Activated naive CD4-positive, alpha-beta T cell treated with anti-CD3 and anti-CD28 coated beads, Interleukin-2, amount 50 U/mL, for 24 hours (primary cell): ENCODE measurements at regions not wholly inside any gene's neighbourhood (a gene's known extent, or its start where the extent isn't known, plus 50 kb on each side); places are given as distances from the start of the nearest gene placed in this dataset.
A peak's percentile ranks its signal among the peaks of the same experiment; 100 is the strongest.

ENCODE experiments used
- H3K27ac Mint-ChIP-seq: one replicate; pipeline ENCODE4 v1.8.0; 2021; ENCODE audit warnings: mild to moderate bottlenecking, mixed read lengths
- H3K27me3 Mint-ChIP-seq: one replicate; pipeline ENCODE4 v1.8.0; 2021; ENCODE audit warnings: mixed read lengths
- H3K36me3 Mint-ChIP-seq: one replicate; pipeline ENCODE4 v1.8.0; 2021; ENCODE audit warnings: mixed read lengths
- H3K4me1 Mint-ChIP-seq: one replicate; pipeline ENCODE4 v1.8.0; 2021; ENCODE audit warnings: mixed read lengths
- H3K4me3 Mint-ChIP-seq: one replicate; pipeline ENCODE4 v1.8.0; 2021; ENCODE audit warnings: mild to moderate bottlenecking, mixed read lengths
- H3K9me3 Mint-ChIP-seq: one replicate; pipeline ENCODE4 v1.8.0; 2021; ENCODE audit warnings: mixed read lengths

DNA sequence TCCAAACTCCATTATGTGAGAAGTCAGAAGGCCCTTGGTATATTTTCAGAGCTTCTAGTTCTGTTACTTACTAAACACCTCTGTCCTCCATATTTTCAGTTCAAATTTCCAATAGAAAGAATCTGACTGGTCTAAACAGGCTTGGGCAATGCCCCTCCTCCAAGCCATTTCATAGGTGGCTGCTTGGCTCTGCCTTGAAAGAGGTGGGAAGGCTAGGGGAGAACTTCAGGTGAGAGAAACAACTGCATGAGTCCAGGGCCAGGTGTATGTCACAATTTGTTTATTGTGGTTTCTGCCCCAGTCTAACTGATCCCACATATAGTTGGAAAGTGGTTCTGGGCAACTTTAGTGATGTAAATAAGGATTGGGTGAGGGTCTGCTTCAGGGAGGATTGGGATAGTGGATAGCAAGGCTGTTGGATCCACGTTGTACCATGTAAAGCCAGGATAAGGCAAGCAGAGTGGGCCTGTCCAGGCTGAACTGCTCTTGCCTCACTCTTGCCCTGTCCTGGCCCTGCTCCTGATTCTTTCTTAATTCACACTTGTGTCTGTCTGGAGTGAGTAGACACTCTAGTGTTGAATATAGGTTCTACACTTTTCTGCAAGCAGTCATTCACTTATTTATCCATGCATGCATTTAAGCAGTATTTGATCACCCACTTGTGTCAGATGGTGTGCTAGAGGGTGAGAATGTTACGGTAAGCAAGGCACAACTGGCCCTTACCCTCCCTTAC lies 67.5 kb upstream of the COMTD1 start:
- H3K4me3 Mint-ChIP-seq = no peak overlapping the region
- H3K27me3 Mint-ChIP-seq = no peaks in the 10 kb centered on the region
- peaks cover 5% of the 10 kb centered on the region for H3K4me1 Mint-ChIP-seq
- H3K27ac Mint-ChIP-seq = no peak overlapping the region
- peaks cover 6% of the 10 kb centered on the region for H3K36me3 Mint-ChIP-seq
- peaks cover 6% of the 10 kb centered on the region for H3K9me3 Mint-ChIP-seq

- peaks cover 2% of the 10 kb centered on the region for H3K4me1 Mint-ChIP-seq
- no peaks in the 10 kb centered on the region for H3K27me3 Mint-ChIP-seq
- H3K36me3 Mint-ChIP-seq = peaks cover 6% of the 10 kb centered on the region
- no peak overlapping the region for H3K27ac Mint-ChIP-seq
- H3K4me3 Mint-ChIP-seq = no peak overlapping the region
- H3K9me3 Mint-ChIP-seq = peaks cover 6% of the 10 kb centered on the region
Observed at GRCh38 chr10:75302029-75302428, 66.3 kb upstream of the COMTD1 start.

DNA sequence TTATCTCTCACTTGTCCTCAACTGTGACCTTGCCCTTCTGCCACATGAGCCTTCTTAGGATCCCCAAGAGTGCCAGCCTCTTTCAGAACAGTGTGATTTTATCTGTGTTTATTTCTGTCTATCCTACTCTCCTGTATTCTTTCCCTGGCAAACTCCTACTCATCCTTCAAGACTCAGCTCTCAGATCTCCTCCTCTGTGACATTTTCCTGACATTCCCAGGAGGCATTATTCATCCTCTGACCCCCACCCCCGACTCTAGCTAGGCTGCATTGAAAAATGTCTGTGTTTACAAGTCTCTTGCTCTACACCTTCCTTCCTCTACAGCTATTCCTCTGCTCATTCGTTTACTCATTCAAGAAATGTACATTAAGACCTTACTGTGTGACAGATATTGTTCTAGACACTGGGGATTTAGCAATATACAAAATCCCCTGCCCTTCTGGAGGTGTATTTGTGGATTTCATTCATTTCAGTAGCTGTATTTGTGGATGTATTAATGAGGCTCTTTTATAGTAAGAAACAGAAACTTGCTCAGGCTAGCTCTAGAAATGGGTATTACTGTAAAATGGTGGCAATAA lies 61.4 kb upstream of the COMTD1 start:
- no peaks in the 10 kb centered on the region for H3K36me3 Mint-ChIP-seq
- H3K4me1 Mint-ChIP-seq = peaks cover 4% of the 10 kb centered on the region
- H3K4me3 Mint-ChIP-seq = no peak overlapping the region
- H3K9me3 Mint-ChIP-seq = no peaks in the 10 kb centered on the region
- no peaks in the 10 kb centered on the region for H3K27me3 Mint-ChIP-seq
- H3K27ac Mint-ChIP-seq = no peak overlapping the region

- Mint-ChIP-seq H3K27ac (no peak overlapping the region), H3K4me1 (peaks cover 4% of the 10 kb centered on the region), H3K36me3 (no peaks in the 10 kb centered on the region), H3K27me3 (no peaks in the 10 kb centered on the region), H3K4me3 (no peak overlapping the region), H3K9me3 (no peaks in the 10 kb centered on the region)
Observed at GRCh38 chr10:75295868-75296441, 60.2 kb upstream of the COMTD1 start.

- H3K27ac Mint-ChIP-seq = peak overlapping the region; percentile 66
- H3K4me1 Mint-ChIP-seq = peaks cover 4% of the 10 kb centered on the region
- peak overlapping the region; percentile 85 for H3K4me3 Mint-ChIP-seq
- peaks cover 7% of the 10 kb centered on the region for H3K9me3 Mint-ChIP-seq
- no peaks in the 10 kb centered on the region for H3K36me3 Mint-ChIP-seq
- peaks cover 7% of the 10 kb centered on the region for H3K27me3 Mint-ChIP-seq
Observed at GRCh38 chr10:75294866-75295701, 59.3 kb upstream of the COMTD1 start.

DNA sequence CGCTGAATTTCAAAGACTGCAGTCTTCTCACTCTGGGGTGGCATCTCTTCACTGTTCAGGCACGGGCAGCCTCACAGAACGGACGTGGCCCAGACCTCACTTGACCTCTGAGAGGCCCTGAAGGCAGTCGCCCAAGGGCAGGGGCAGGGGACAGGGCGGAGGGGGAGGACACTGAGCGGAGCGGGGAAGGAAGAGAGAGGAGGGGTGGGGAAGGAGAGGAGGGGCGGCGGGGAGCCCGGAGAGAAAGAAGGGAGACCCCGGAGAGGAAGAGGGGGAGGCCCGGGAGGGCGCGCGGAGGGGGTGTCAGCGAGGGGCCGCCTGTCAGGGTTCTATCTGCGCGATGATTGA lies 58.7 kb upstream of the COMTD1 start:
- Mint-ChIP-seq H3K4me3 (peak overlapping the region; percentile 85), H3K9me3 (peaks cover 9% of the 10 kb centered on the region), H3K36me3 (no peaks in the 10 kb centered on the region), H3K27me3 (peaks cover 7% of the 10 kb centered on the region), H3K4me1 (peaks cover 4% of the 10 kb centered on the region), H3K27ac (no peak overlapping the region)

DNA sequence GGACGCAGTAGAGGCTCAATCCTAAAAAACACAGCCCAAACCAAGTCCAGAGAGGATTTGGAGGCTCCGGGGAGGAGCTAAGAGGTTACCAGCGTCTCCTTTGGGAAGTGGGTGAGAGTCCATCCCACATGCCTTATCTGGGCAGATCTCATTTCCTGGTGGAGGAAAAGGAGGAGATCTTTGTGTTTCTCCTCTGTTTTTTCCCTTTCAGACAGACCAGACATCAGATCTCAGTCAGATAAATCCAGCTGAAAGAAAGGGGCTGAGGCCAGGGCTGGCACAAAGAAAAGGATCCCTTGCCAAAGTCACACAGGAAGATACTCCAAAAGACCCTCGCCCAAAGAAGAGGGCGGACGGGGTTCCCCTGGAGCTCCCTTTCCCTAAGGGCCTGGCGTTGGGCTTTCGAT lies 58.3 kb upstream of the COMTD1 start:
- H3K36me3 Mint-ChIP-seq = no peaks in the 10 kb centered on the region
- H3K9me3 Mint-ChIP-seq = peaks cover 9% of the 10 kb centered on the region
- H3K27me3 Mint-ChIP-seq = peaks cover 7% of the 10 kb centered on the region
- H3K4me3 Mint-ChIP-seq = peak overlapping the region; percentile 85
- no peak overlapping the region for H3K27ac Mint-ChIP-seq
- peaks cover 4% of the 10 kb centered on the region for H3K4me1 Mint-ChIP-seq

DNA sequence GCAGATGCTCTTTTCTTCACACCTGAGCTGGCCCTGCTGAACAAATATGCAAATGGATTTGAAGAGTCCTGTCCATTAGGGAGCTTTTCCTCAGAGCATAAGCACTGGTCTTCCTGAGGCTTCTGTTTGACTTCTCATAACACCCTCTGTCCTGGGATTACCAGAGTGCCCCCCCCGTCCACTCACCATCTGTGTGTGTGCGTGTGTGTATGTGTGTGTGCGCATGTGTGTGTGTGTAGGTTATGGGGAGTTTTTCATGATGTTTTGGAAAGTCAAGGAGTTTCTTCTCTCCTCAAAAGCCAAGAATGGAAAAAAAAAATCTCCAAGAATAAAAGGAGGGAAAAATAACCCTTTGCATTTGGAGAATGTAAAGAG lies 57.7 kb upstream of the COMTD1 start:
- H3K27ac Mint-ChIP-seq = peak overlapping the region; percentile 48
- H3K36me3 Mint-ChIP-seq = no peaks in the 10 kb centered on the region
- H3K27me3 Mint-ChIP-seq = peaks cover 7% of the 10 kb centered on the region
- peak overlapping the region; percentile 15 for H3K4me3 Mint-ChIP-seq
- H3K9me3 Mint-ChIP-seq = peaks cover 9% of the 10 kb centered on the region
- peaks cover 4% of the 10 kb centered on the region for H3K4me1 Mint-ChIP-seq

DNA sequence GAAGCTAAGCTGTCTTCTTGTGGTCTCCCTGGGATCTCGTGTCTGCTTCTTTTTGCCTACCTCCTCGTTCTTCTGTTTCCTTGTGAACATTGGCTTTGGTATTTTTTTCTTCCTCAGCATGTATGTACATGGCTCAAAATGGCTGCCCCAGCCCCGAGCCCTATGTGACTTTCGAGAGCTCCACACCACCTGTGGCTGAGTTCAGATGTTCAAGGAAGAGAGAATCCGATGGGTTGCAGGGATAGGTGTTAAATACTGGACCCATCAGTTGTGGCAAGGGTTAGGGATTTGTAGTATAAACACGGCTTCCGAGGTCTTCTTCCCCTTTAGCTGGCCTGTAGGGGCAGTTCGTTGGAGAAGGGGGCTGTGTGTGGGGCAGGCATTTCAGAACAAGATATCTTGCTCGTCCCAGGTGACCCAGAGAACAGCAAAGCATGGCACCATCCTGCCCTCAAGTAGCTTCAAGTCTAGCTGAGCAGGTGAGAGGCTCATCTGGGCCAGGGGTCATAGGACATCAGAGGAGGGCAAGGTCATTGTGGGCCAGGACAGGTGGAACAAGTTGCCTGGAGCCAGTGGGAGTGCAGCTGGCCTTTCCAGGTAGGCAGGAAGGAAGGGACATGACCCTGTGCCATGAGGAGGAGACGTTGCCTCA lies 57.2 kb upstream of the COMTD1 start:
- no peaks in the 10 kb centered on the region for H3K36me3 Mint-ChIP-seq
- peaks cover 7% of the 10 kb centered on the region for H3K27me3 Mint-ChIP-seq
- H3K27ac Mint-ChIP-seq = no peak overlapping the region
- no peak overlapping the region for H3K4me3 Mint-ChIP-seq
- H3K9me3 Mint-ChIP-seq = peaks cover 9% of the 10 kb centered on the region
- peaks cover 4% of the 10 kb centered on the region for H3K4me1 Mint-ChIP-seq

GRCh38 chr10:75291805-75292204 lies 56.0 kb upstream of the COMTD1 start:
- no peaks in the 10 kb centered on the region for H3K36me3 Mint-ChIP-seq
- no peak overlapping the region for H3K4me3 Mint-ChIP-seq
- no peak overlapping the region for H3K27ac Mint-ChIP-seq
- H3K27me3 Mint-ChIP-seq = peaks cover 7% of the 10 kb centered on the region
- peaks cover 4% of the 10 kb centered on the region for H3K4me1 Mint-ChIP-seq
- H3K9me3 Mint-ChIP-seq = peaks cover 9% of the 10 kb centered on the region

DNA sequence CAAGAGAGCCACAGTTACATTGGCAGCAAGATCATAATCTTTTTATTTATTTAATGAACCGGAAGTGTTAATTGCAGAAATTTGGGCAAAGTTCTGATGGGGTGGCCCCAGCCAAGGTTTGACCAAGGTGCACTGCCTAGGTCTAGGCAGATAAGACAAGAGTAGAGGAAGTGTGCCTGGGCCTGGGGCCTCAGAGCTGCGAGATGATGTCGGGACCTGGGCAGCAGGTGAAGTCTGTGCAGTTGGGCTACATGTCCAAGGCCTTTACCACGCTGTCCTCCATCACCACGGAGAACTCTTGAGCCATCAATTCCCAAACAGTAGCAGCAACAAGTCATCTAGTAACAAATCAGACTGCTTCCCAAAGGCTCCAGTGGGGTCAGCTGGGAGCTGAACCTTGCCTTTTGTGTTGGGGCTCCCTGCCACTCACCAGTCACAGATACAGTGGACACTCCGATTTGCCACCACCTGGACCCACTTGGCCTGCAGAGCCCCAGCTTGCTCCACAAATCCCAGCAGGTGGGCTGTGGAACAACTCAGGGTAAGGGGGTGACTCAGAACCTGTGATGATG lies 52.5 kb upstream of the COMTD1 start:
- H3K4me1 Mint-ChIP-seq = no peaks in the 10 kb centered on the region
- H3K27ac Mint-ChIP-seq = no peak overlapping the region
- peaks cover 9% of the 10 kb centered on the region for H3K9me3 Mint-ChIP-seq
- H3K27me3 Mint-ChIP-seq = peaks cover 8% of the 10 kb centered on the region
- H3K36me3 Mint-ChIP-seq = no peaks in the 10 kb centered on the region
- no peak overlapping the region for H3K4me3 Mint-ChIP-seq

DNA sequence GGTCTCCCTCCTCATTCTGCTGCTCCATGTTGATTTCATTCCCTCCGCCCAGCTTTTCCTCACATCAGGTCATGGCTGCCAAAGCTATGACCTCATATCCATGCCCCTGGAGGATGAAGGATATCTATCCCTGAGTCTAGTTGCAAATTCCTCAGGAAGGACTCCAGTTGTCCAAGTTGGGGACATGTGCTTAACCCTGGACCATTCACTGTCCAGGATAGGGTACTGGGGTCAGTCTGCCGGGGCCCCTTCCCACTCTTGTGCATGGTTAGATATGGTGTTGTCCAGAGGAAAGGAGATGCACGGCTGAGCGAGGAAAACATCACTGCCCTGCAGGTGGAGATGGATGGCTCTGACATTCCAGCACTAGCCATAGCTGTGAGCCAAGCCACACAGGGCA lies 51.9 kb upstream of the COMTD1 start:
- peaks cover 11% of the 10 kb centered on the region for H3K27me3 Mint-ChIP-seq
- no peaks in the 10 kb centered on the region for H3K36me3 Mint-ChIP-seq
- H3K4me3 Mint-ChIP-seq = no peak overlapping the region
- no peak overlapping the region for H3K27ac Mint-ChIP-seq
- H3K9me3 Mint-ChIP-seq = peaks cover 9% of the 10 kb centered on the region
- H3K4me1 Mint-ChIP-seq = no peaks in the 10 kb centered on the region

DNA sequence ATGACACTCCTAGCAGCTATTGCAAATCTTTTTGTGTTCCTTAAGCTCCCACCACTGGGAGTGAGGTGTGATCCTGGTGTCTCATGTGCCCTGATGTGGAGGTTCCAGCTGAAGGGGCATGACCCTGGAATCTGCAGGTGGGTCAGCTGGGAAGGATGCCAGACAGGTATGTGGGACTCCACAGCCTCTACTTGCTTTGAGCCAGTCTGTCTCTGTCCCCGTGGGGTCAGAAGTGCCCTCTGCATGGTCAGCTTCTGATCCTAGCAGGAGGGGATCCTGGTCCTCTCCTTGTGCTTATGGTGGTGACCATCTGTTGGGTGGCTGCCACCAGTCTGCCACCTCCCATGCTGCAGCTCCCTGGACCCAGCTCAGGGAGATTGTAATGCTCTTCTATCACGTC lies 51.1 kb upstream of the COMTD1 start:
- no peaks in the 10 kb centered on the region for H3K4me1 Mint-ChIP-seq

More for the DNA sequence above, 51.1 kb upstream of the COMTD1 start:
- Mint-ChIP-seq H3K27ac (no peak overlapping the region), H3K9me3 (peaks cover 9% of the 10 kb centered on the region), H3K36me3 (no peaks in the 10 kb centered on the region), H3K4me3 (no peak overlapping the region), H3K27me3 (peaks cover 11% of the 10 kb centered on the region)
